Stimulated activated CD8-positive, alpha-beta memory T cell treated with anti-CD3 and anti-CD28 coated beads, Interleukin-15, amount 100 ng/mL, for 1 hour (primary cell): ENCODE measurements at regions not wholly inside any gene's neighbourhood (a gene's known extent, or its start where the extent isn't known, plus 50 kb on each side); places are given as distances from the start of the nearest gene placed in this dataset.

Source experiments
- DNase-seq: peaks from one replicate; pipeline ENCODE4 v3.0.0-alpha.2; 2020; ENCODE audit warnings: low read depth

- no peak for DNase-seq
Observed at GRCh38 chr9:120117081-120117480, 462.9 kb downstream of the CDK5RAP2 start.

GRCh38 chr9:120110520-120110919, 469.4 kb downstream of the CDK5RAP2 start:
- DNase-seq: no peak

- DNase-seq: no peak
Observed at GRCh38 chr9:120109242-120109641, 470.7 kb downstream of the CDK5RAP2 start.

GRCh38 chr9:120107138-120107537, 472.8 kb downstream of the CDK5RAP2 start:
- no peak for DNase-seq

GRCh38 chr9:120104771-120105170, 475.2 kb downstream of the CDK5RAP2 start:
- no peak for DNase-seq

- DNase-seq: no peak
Observed at GRCh38 chr9:120100595-120100994, 479.4 kb downstream of the CDK5RAP2 start.

- DNase-seq: no peak
Observed at GRCh38 chr9:120099065-120099464, 480.9 kb downstream of the CDK5RAP2 start.

GRCh38 chr9:120098584-120098983, 481.4 kb downstream of the CDK5RAP2 start:
- no peak for DNase-seq

GRCh38 chr9:120091206-120091605, 488.8 kb downstream of the CDK5RAP2 start:
- DNase-seq: no peak

- no peak for DNase-seq
Observed at GRCh38 chr9:120080849-120081248, 499.1 kb downstream of the CDK5RAP2 start.

GRCh38 chr9:120078112-120078511, 501.9 kb downstream of the CDK5RAP2 start:
- no peak for DNase-seq

- DNase-seq: no peak
Observed at GRCh38 chr9:120071760-120072159, 508.2 kb downstream of the CDK5RAP2 start.

GRCh38 chr9:120066315-120066714, 513.7 kb downstream of the CDK5RAP2 start:
- no peak for DNase-seq

GRCh38 chr9:120065151-120065550, 514.8 kb downstream of the CDK5RAP2 start:
- no peak for DNase-seq

GRCh38 chr9:120045011-120045410, 535.0 kb downstream of the CDK5RAP2 start:
- DNase-seq: no peak

- DNase-seq: no peak
Observed at GRCh38 chr9:120043448-120043847, 536.5 kb downstream of the CDK5RAP2 start.

- no peak for DNase-seq
Observed at GRCh38 chr9:120040896-120041295, 539.1 kb downstream of the CDK5RAP2 start.

GRCh38 chr9:120038342-120038741, 541.6 kb downstream of the CDK5RAP2 start:
- DNase-seq: no peak

GRCh38 chr9:120032639-120033038, 547.3 kb downstream of the CDK5RAP2 start:
- DNase-seq: no peak

GRCh38 chr9:120030847-120031246, 549.1 kb downstream of the CDK5RAP2 start:
- DNase-seq: no peak

- no peak for DNase-seq
Observed at GRCh38 chr9:120018550-120018949, 561.4 kb downstream of the CDK5RAP2 start.

GRCh38 chr9:120018037-120018436, 561.9 kb downstream of the CDK5RAP2 start:
- no peak for DNase-seq

GRCh38 chr9:120016231-120016630, 563.7 kb downstream of the CDK5RAP2 start:
- DNase-seq: no peak

- DNase-seq: no peak
Observed at GRCh38 chr9:120014796-120015195, 565.2 kb downstream of the CDK5RAP2 start.

- no peak for DNase-seq
Observed at GRCh38 chr9:120009856-120010255, 570.1 kb downstream of the CDK5RAP2 start.
